Prostate gland (tissue), 2 donors: ENCODE measurements at regions not wholly inside any gene's neighbourhood (a gene's known extent, or its start where the extent isn't known, plus 50 kb on each side); places are given as distances from the start of the nearest gene placed in this dataset.

Experiments
- DNase-seq: peaks from one replicate; pipeline ENCODE4 v3.0.0-alpha.2; 2019; ENCODE audit warnings: low spot score
- H3K27ac ChIP-seq, 2 donors: fragments of 200-600 bp; sonication (generic); 2 replicates each; pipeline ENCODE4 v1.5.1; 2017 to 2019
- H3K27me3 ChIP-seq: fragments of 200-600 bp; sonication (generic); replicated peaks from 2 replicates; pipeline ENCODE4 v1.5.1; 2019; ENCODE audit not compliant: insufficient read depth
- H3K36me3 ChIP-seq, 2 donors: fragments of 200-600 bp; sonication (generic); 1 replicate in 1 of 2; 2 replicates in 1 of 2; pipeline versions ENCODE4 v1.5.1 to v1.8.1; 2017 to 2019
- H3K4me1 ChIP-seq: fragments of 200-600 bp; sonication (generic); replicated peaks from 2 replicates; pipeline ENCODE4 v1.5.1; 2019
- H3K4me3 ChIP-seq, 2 donors: fragments of 200-600 bp; sonication (generic); 2 replicates each; pipeline ENCODE4 v1.5.1; 2017 to 2019
- H3K9me3 ChIP-seq: fragments of 200-600 bp; sonication (generic); 2 replicates; pipeline ENCODE4 v1.5.1; 2017
- CTCF ChIP-seq, 4 experiments: fragments of 200-600 bp in 2 of 4; fragments of 450-650 bp in 2 of 4; sonication (generic) in 2 of 4; IDR thresholded peaks; 1 replicate in 3 of 4; 2 replicates in 1 of 4; pipeline ENCODE4 v1.5.1; 2016 to 2019; ENCODE audit warnings: antibody characterized with exemption in 4 of 4, mild to moderate bottlenecking in 2 of 4, moderate library complexity in 2 of 4
- POLR2A ChIP-seq: fragments of 450-650 bp; IDR thresholded peaks from one replicate; pipeline ENCODE4 v1.6.1; 2016; ENCODE audit warnings: antibody characterized with exemption, mild to moderate bottlenecking
- POLR2AphosphoS5 ChIP-seq: sonication (generic); formaldehyde crosslinking; IDR thresholded peaks from one replicate; pipeline ENCODE4 v1.6.1; 2017; ENCODE audit warnings: antibody characterized with exemption
- WGBS: methylation state at CpG from one replicate; pipeline ENCODE4 v1.1.5; 2018; 5-methylcytosine and 5-hydroxymethylcytosine counted together
- intact Hi-C: fragments of 100-400 bp; cut with DNase I; formaldehyde crosslinking; loops from one replicate; pipeline ENCODE4 v1.14.2; 2022

- Histone ChIP-seq H3K27ac (no peak overlapping the region), H3K9me3 (no peaks in the 10 kb centered on the region), H3K27me3 (no peaks in the 10 kb centered on the region), H3K4me3 (no peak overlapping the region), H3K4me1 (no peaks in the 10 kb centered on the region), H3K36me3 (no peaks in the 10 kb centered on the region)
- WGBS = 7% methylated on average over 5 of the region's 5 CpGs
- intact Hi-C loops = no loop called here
- no peak for TF ChIP-seq POLR2A
- TF ChIP-seq POLR2AphosphoS5 = peak; percentile 48
- DNase-seq = peak; percentile 45
Observed at GRCh38 chr13:97141564-97142005, 80.5 kb upstream of the MBNL2 start.

- intact Hi-C loops = no loop called here
- TF ChIP-seq POLR2A = no peak
- TF ChIP-seq CTCF (IDR thresholded peaks at IDR 0.05) = no peak
- no peak for TF ChIP-seq POLR2AphosphoS5
- 77% methylated on average over 8 of the region's 8 CpGs for WGBS
- DNase-seq = no peak
- no peaks in the 10 kb centered on the region for H3K4me1 ChIP-seq
- H3K27me3 ChIP-seq = no peaks in the 10 kb centered on the region
- no peak overlapping the region for H3K4me3 ChIP-seq
- no peak overlapping the region for H3K27ac ChIP-seq
- no peaks in the 10 kb centered on the region for H3K9me3 ChIP-seq
- H3K36me3 ChIP-seq = no peaks in the 10 kb centered on the region
Observed at GRCh38 chr13:97142452-97142851, 79.7 kb upstream of the MBNL2 start.

GRCh38 chr13:97145057-97145456, 77.1 kb upstream of the MBNL2 start:
- Histone ChIP-seq H3K27me3 (no peaks in the 10 kb centered on the region), H3K9me3 (no peaks in the 10 kb centered on the region), H3K4me3 (no peak overlapping the region), H3K27ac (no peak overlapping the region), H3K4me1 (no peaks in the 10 kb centered on the region), H3K36me3 (no peaks in the 10 kb centered on the region)
- WGBS = 98% methylated on average over 2 of the region's 2 CpGs
- DNase-seq = no peak
- no peak for TF ChIP-seq CTCF (IDR thresholded peaks at IDR 0.05)
- TF ChIP-seq POLR2AphosphoS5 = no peak
- TF ChIP-seq POLR2A = no peak
- intact Hi-C loops = no loop called here

GRCh38 chr13:97148894-97149293, 73.2 kb upstream of the MBNL2 start:
- 78% methylated on average over 4 of the region's 4 CpGs for WGBS
- Histone ChIP-seq H3K27ac (no peak overlapping the region), H3K9me3 (no peaks in the 10 kb centered on the region), H3K4me3 (no peak overlapping the region), H3K36me3 (no peaks in the 10 kb centered on the region), H3K4me1 (no peaks in the 10 kb centered on the region), H3K27me3 (no peaks in the 10 kb centered on the region)
- TF ChIP-seq POLR2A (no peak), CTCF (IDR thresholded peaks at IDR 0.05) (no peak), POLR2AphosphoS5 (no peak)
- intact Hi-C loops = no loop called here
- no peak for DNase-seq

- 79% methylated on average over 2 of the region's 2 CpGs for WGBS
- intact Hi-C loops = no loop called here
Observed at GRCh38 chr13:97160421-97160820, 61.7 kb upstream of the MBNL2 start.

More at GRCh38 chr13:97160421-97160820, 61.7 kb upstream of the MBNL2 start:
- no peak overlapping the region for H3K4me3 ChIP-seq
- H3K27me3 ChIP-seq = no peaks in the 10 kb centered on the region
- H3K27ac ChIP-seq = no peak overlapping the region
- no peaks in the 10 kb centered on the region for H3K9me3 ChIP-seq
- TF ChIP-seq CTCF (IDR thresholded peaks at IDR 0.05) = no peak
- no peak for TF ChIP-seq POLR2AphosphoS5
- no peak for TF ChIP-seq POLR2A
- H3K36me3 ChIP-seq = no peaks in the 10 kb centered on the region
- H3K4me1 ChIP-seq = no peaks in the 10 kb centered on the region
- no peak for DNase-seq
